ENCODE measurements at regions not wholly inside any gene's neighbourhood (a gene's known extent, or its start where the extent isn't known, plus 50 kb on each side); places are given as distances from the start of the nearest gene placed in this dataset.

DNA sequence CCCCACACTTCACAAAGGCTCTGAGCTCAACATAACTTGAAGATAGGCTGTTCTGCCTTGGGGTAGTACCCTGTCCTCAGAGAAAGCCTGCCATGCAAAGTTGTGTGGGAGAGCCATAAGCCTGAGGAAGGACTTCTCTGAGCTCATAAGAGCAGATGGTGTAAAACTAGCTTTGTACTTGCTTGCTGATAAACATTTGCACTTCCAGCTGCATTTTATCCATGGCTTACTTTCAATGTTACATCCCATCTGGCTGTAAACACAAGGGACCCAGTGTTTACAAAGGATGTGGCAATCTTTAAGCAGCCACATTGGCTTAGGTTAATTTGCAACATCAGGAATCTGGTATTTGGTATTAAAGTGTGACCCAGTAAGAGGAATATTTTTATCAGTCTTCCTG, 258.1 kb downstream of the IPO8 start:
- DNase-seq (ENCODE audit: low read depth) = no peak

DNA sequence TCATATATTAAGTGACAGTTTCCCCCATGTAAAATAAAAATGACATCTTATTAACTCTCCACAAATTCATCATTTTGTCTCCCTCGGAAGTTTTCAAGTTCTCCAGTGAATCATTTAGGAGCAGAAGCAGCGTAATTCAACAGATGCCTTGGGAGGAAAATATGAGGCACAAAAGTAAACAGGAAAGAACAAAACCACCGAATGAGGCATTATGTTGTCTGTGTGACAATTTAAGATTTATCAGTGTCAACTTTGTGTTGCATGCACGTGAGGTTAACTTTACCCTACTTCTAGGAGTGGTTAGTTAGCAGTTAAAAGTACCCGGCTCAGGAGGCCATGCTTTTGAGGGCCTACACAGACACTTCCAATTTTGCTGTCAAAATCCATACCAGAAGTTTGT, 258.6 kb downstream of the IPO8 start:
- DNase-seq (ENCODE audit: low read depth) = no peak

DNA sequence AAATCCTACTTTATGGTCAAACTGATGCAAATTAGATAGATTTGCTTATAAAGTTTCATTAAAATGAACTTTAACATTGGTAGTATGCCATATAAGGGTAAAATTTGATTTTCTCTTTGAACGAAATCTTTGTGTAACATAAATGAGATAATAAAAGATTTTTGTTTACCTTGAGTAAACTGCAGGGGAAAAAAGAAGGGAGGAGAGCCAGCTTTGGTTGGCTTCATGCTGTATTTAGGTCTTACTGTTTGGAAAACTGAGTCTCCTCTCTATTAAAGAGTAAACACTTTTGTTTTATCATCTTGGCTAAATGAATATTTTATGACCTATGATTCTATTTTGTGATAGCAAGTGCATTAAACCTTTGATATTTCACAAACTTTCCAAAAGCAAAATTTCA, 267.6 kb downstream of the IPO8 start:
- DNase-seq (ENCODE audit: low read depth) = no peak

DNA sequence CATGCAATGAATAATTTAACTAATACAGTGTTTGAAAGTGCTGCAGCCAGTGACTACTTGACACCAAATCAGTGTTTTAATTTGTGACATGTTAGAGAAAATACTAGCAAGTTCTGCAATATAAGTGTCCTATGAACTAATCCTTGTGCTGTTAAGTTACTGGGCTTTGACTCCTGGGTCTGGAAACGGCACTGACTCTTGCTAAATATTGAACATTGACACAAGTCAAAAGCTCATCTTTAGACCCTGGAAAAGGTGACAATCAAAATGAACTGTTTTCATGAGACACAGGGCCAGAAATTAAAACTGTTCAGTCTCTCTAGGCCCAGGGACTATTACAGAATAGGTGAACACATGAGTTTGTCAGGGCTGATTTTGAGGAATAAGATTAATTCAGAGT, 268.1 kb downstream of the IPO8 start:
- no peak for DNase-seq (ENCODE audit: low read depth)

DNA sequence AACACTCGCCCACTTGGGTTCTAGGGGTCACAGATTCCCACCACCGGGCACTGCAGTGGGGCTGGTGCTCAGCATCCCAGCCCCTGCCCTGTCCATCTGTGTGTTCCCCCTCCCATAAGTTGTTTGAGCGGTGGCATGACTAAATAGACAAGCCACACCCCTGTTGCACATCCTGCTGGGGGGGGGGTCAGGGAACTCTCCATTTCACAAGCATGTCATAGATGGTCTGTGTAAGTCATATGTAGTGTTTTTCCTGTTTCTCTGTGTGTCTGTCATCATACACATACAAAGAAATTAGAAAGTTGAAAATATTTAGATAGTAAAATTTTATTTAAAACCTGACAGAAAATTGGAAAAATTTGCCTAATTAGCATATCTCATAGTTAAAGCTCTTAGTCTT, 270.2 kb downstream of the IPO8 start:
- DNase-seq (ENCODE audit: low read depth) = no peak

DNA sequence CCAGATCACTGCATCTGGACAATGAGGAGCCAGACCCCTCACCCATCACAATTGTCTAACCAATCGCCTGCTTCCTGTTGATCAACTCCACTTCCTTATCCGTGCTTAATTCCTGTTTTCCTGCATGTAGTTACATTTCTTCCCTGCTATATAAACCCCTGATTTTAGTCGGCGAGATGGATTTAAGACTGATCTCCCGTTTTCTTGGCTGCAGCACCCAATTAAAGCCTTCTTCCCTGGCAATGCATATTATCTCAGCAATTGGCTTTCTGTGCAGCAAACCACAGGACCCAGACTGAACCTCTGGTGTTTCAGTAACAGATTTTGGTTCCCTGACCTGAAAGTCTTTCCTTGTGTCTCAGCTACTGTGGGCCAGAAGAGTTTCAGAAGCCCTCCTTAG, 272.3 kb downstream of the IPO8 start:
- no peak for DNase-seq (ENCODE audit: low read depth)

DNA sequence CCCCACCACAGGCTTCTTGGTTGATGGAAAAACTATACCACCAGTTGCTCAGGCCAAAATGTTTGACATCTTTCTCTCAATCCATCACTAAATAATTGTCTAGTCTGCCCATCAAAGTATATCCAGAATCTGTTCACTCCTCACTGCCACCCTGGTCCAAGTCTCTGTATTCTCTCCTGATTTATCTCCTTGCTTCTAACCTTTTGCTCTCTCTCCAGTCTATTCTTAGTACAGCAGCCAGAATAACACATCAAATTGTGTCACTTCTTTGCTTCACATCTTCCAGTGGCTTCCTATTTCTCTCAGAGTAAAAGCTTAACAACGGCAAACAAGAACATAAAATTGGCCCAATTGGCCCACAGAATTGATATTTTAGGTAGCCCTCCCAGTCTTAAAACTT, 272.8 kb downstream of the IPO8 start:
- no peak for DNase-seq (ENCODE audit: low read depth)

DNA sequence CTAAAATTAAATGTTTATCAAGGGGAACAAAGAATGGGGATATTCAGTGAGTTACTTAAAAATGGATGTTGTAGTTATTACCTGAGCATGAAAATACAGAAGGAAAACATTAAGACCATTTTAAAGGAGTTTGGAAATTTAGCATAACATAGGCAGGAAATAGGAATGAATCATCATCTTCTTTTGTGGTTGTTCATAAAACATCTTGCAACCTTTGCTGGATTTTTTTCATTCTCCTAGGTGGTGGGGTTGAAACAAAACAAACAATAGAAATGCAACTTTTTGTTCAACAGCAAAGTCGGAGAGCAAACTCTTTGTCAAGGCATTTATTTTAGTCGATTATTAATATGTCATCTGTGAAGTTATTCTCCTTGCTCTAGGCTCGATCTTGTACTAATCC, 275.1 kb downstream of the IPO8 start:
- DNase-seq (ENCODE audit: low read depth) = no peak

DNA sequence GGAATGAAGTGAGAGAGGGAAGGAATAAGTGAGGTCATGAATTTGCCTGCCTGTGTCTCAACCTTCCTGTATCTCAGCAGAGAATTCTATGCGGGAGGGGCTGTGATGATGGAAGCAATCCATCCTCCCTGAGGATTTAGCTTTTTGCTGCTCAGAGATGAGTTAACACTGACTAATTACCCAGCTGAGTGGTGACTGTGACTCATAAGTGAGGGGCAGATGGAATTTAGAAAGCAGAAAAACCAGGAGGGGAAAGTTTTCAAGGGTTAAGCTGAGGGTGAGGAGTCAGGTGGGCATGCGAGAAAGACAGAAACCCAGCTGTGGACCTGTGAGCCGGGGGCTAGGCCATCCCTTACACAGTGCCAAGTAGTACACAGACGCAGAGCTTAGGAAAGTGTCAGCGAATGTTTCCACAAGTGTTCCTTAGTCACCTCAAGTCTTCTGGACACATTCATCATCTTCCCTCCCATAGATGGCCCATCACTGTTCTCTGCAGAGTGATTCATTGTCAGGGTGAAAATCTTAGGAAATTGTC, 277.9 kb downstream of the IPO8 start:
- DNase-seq (ENCODE audit: low read depth) = peak; percentile 34

DNA sequence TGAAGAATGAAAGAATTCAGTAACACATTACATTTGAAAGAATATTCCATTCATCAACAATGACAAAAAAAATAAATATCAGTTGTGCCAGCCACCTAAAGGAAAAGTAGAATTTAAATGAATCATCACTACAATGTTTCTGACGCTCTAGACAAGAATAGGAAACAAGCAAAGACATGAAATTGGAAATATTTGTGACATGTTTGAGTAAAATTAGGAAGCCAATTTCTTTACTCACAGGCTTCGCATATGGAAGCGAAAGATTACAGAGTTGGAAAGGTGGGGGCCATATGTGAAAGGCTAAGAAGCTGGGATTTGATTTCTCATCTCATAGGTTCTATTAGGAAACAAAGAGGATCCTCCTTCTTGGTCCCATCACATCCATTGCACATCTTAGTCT, 279.0 kb downstream of the IPO8 start:
- no peak for DNase-seq (ENCODE audit: low read depth)

DNA sequence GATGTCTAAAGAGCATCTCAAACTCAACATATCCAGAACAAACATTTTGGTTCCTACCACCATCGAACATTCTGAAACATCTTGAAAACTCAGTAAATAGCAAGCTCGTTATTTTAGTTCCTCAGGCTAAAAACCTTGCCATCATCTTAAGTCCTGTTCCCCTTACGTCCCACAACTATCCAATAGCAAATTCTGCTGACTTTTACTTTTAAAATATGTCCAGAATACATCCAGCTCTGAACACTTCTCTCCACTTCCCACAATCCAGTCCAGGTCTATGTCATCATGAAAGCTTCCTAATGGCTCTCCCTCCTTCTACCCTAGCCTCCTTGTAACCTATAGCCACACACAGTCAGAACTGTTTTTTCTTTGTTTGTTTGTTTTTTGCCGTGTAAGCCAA, 279.9 kb downstream of the IPO8 start:
- DNase-seq (ENCODE audit: low read depth) = no peak

DNA sequence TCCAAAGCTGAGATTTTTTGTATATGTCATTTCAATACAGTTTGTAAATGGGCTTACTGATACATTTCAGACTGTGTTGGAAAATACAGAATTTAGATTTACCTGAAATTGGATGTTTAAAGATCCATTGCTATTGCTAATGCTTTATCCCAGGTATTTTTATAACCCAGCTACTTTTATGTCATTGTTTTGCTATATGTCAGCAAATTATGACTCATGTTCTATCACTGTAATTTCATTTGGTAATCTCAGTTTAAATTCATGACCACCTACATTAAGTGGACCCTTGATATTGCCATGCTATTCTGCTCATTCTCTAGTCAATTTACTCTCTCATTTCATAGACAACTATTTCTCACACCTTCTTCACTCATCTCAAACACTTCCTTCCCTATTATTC, 281.2 kb downstream of the IPO8 start:
- DNase-seq (ENCODE audit: low read depth) = no peak

DNA sequence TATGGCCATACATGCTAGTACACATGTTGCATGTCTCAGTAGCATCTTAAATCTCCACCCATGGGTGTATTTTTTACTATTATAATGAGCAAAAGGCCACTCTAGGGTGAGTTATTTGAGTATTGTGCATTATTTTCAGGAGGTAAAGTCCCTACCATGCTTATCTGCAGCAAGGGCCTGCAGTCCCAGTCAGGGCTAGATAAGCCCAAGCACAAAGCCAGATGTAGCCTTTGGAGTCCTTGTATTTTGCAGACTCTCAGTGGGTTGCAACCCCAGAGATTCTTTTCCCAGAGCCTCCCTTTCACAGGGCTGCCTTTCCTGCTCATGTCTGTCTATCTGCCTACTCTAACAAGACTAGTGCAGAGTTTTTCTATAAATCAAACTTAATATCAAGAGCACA, 295.3 kb downstream of the IPO8 start:
- no peak for DNase-seq (ENCODE audit: low read depth)

DNA sequence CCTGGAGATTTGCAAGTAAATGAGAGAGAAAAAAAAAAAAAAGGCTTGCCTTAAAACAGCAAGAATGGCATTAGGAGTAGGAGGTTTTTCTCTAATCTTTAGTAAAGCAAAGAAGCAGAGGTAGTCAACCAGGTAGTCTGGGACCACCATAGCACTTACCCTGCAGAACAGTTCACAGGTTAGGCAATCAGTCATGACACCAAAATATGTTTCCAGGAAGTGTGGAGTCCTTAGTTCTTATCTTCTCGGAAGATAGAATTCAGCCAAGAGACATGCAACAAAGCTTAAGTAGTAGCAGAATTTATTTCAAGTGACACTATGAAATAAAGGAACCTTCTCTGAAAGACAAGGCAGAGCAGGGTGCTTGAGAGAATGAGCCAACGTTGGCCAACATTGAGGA, 295.8 kb downstream of the IPO8 start:
- no peak for DNase-seq (ENCODE audit: low read depth)

DNA sequence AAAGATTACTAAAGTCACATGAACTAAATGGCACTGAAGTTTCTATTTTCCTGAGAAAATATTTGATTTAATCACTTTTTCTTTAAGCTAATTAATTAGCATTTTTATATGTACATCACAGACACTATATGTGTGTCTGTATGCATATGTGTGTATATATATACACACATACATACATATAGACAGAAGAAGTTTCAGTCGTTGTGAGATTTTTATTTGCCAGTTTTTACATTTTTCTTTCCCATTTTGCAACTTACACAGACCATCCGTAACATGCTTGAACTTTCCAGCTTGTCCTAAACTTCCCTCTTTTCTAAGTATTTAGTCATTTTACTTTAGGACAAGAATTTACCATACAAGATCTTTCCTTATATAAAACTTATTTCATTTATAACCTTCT, 299.1 kb downstream of the IPO8 start:
- DNase-seq (ENCODE audit: low read depth) = no peak

DNA sequence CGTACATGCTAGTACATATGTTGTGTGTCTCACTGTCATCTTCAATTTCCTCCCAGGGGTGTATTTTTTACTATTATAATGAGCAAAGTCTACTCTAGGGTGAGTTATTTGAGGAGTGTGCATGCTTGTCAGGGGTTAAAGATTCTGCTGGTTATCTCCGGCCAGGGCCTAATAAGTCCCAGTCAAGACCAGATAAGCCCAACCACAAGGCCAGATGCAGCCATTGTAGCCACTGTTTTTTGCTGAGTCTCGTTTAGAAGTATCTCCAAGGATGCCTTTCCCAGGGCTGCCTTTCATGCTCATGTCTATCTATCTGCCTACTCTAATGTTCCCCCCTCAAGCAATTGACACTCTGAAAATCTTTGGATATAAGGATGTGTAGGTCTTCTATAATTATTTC, 300.5 kb downstream of the IPO8 start:
- DNase-seq (ENCODE audit: low read depth) = no peak

DNA sequence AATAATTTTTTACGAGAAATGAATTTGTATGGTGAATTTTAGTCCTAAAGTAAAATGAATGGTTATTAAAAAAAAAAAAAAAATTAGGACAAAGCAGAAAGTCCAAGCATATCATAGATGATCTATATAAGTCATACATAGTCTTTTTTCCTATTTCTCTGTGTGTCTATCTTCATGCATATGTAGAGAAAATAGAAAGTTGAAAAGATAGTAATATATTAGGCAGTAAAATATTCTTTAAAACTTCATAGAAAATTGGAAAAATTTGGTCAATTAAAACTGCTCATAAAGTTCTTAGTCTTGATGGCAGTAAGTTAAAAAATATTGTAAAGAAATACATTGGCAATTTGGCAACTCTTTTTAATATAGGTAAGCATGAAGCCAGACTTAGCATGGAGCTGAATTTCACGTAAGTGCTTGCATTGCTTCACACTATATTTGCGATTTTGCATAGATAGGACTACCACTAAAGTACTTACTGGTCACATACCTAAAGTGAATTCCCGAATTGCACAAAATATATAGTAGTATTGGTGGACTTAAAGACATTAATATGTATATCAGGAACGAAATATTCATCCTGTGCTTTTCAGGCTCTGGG, 303.8 kb downstream of the IPO8 start:
- DNase-seq (ENCODE audit: low read depth) = no peak

DNA sequence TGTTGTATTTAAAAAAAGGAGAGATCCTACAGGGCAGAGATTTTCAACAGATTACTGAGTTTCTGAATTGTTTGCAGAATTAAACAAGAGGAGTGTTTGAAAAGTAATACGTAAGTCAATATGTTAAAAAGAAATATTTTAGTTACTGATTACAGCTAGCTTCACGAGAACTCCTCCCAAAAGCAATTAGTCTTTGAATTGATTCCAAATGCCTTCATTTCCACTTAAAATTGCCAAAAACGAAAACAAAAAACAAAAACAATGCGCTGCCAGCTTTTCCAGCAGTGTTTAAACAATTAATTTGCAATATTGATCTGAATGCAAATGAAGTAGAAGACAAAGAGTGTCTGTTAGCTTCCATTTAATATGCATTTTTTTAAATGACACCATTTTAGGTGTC, 310.0 kb downstream of the IPO8 start:
- DNase-seq (ENCODE audit: low read depth) = no peak

DNA sequence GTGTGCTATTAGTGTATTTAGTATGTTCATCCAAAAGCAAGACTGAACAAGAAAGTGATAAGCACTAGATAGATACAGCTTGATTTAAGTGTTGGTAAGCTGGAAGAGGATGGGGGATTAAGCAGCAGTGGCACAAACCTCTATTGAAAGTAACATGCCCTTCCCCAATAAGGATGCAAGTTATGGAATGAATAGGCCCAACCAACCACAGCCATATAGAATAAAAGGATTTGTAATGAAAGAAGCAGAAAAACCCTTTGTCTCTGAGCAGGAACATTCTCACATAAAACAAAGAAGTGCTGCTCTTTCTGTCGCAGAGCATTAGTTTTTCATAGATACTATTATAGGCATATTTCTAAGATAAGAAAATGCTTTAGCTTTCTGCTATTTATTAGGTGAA, 310.7 kb downstream of the IPO8 start:
- DNase-seq (ENCODE audit: low read depth) = no peak

DNA sequence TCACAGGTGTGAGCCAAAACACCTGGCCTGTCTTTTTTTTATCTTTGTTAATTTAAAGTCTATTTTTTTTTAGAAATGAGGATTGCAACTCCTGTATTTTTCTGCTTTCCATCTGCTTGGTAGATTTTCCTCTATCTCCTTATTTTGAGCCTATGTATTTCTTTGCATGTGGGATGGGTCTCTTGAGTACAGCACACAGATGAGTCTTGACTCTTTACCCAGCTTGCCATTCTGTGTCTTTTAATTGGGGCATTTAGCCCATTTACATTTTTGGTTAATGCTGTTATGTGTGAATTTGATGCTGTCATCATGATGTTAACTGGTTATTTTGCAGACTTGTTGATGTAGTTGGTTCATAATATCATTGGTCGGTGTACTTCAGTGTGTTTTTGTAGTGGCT, 317.4 kb downstream of the IPO8 start:
- DNase-seq (ENCODE audit: low read depth) = no peak

DNA sequence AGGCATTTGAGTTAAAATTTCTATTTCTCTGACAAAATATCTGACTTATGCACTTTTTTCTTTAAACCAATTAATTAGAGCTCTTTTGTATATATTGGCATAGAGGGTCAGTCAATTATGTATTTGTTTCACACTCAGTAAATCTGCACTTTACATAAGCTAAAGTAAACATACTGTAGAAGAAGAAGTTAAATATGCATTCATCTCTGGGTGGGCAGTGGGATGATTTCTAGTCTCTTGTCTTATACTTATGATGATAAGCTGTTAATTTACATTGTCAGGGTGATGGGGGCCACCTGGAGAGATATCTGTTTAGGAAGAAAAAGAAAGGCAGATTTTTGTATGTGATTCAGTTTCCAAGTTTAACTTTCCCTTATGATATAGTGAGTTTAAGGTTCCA, 330.8 kb downstream of the IPO8 start:
- DNase-seq (ENCODE audit: low read depth) = no peak

DNA sequence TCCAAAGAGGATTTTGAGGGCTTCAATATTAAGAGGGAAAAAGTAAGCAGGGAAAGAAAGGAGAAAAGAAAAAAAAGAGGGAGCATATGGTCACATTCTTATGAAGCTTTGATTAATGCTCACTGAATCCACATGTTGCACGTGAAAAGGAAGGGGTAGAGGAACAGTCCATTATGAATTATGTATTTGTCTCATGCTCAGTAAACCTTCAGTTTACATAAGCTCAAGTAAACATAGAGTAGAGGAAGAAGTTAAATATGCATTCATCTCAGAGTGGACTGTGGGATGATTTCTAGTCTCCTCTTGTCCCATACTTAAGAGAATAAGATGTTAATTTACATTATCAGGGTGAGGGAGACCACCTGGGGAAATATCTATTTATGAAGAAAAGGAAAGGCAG, 334.5 kb downstream of the IPO8 start:
- no peak for DNase-seq (ENCODE audit: low read depth)

DNA sequence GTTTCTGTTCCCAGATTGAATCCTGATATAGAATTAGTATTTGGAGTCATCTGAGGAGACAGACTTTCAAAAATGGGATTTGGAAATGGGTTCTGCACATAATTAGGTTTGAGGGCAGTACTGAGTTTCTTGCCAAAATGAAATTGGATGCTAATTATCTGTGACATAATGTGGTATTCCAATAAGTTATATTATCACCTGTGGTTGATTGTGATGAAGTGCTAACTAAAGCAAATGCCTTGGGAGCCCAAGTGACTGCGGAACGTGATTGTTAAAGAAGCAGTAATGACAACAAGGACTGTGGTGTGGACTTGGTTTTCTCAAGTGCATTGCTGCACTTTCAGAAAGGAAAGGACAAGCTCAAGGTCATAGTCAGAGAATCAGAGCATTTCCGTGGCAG, 337.0 kb downstream of the IPO8 start:
- no peak for DNase-seq (ENCODE audit: low read depth)

DNA sequence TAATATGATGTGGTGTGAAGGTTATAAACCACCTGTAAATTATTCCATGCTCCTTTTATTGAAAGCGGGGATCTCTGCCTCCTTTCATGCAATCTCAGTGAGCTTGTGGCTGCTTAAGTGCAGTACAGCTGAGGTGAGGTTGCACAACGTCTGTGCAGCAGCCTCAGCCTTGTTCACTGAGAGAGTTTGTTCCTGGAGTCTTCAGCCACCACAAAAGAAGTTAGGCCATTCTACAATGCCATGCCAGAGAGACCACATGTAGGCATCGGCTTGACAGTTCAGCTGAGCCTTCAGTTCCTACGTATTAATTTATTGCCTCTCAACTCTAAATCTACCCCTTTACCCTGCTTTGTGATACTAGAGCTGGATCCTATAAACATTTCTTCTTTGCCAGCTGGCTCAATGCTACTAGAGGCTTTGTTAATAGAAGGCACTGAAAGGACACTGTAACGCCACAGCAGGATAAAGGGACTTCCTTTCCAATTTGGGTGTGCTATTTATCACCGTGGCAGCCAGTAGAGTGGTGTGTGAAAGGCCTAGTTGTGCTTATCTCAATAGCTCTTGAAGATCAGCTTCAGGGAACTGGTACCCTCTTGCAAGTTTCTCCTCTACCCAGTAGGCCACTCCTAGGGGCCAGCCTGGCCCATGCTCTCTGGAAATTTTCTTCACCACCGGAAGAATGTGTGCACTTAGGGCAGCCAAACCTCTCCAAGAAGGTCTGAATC, 337.7 kb downstream of the IPO8 start:
- no peak for DNase-seq (ENCODE audit: low read depth)
